Stimulated activated CD4-positive, alpha-beta T cell treated with anti-CD3 and anti-CD28 coated beads, Interleukin-2, amount 100 ng/mL, for 24 hours (primary cell): ENCODE measurements at regions not wholly inside any gene's neighbourhood (a gene's known extent, or its start where the extent isn't known, plus 50 kb on each side); places are given as distances from the start of the nearest gene placed in this dataset.

ENCODE experiments used
- DNase-seq, 2 donors: peaks; one replicate each; pipeline ENCODE4 v3.0.0-alpha.2; 2020

DNA sequence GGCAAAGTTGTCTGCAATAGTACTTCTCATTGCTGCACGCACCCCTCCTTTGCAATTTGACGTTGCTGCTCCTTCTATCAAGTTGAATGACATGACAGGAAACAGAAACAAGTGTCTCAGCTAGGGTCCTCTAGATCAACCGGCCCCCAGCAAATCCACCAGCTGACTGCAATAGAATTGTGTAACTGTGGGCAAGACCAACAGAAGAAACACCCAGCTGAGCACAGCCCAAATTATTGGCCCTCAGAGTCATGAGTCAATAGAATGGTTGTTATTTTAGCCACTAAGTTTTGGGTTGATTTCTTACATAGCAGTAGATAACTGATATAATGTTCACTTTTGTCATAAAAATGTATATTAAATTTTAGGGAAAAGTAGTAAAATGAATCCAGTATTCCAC is 202.7 kb downstream of the MAFB start:
- no peak for DNase-seq

DNA sequence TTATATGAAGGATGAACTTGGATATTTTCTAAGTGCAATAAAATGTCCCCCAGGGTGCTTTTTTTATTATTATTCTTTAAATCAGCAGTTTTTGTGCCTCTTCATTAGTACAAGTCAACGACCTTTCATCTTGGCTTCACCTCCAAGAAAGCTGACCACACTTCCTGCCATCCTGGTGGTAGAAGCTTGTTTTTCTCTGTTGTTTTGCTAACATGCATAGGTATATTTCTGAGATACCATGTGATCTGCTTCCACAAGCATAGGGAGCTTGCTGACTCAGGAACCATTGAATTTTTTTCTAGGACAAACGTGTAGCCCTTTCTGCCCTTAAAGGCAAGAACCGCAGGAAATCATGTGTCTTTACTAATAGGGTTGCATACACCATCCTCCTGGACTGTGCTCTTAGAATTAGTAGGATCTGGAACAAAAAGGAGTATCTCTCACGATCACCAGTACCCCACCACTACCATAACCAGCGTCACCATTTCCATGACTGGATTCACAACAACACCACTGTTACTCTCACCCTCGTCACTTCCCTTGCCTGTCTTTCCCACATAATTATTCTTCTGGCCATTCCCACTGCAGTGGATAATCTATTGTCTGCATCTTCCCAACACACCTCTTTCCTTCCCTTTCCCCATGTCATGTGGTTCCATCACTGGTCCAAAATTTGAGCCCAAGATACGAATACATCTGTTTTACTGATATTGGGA is 207.1 kb downstream of the MAFB start:
- DNase-seq, result no peak

DNA sequence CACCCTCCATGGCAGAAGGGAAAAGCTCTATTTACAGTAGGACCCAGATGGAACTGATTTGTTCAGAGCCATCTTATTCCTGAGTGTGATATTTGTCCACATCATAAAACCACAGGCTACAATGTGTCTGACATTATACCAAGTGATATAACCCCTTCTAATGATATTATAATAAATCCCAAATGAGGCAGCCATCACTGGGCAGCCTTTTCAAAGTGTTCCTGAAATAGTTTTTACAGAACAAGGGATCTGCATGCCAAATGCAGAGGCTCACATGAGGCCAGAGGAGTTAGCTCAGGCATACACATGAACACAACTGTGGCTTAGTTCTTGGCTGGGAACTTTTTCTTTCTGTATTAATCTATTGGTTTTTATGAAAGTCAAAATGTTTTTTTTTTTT is 207.7 kb downstream of the MAFB start:
- DNase-seq, result no peak

DNA sequence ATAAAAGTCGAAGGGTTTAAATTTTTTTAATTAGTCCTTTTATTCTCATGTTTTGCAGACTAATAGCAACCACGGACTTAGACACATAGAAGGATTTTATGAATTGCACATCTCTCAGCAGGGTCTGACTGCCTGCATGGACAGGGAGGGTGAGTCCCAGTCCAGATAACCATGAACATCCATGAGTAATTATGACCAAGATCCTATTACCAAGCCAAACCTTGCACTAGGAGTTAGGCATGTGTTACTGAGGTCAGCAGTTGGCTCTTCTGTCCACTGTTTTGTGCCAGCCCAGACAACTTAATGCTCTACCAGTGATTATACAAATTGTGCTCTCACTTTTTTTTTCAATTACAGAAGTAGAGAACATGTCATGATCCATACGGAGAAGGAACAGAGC is 211.2 kb downstream of the MAFB start:
- DNase-seq, result no peak

DNA sequence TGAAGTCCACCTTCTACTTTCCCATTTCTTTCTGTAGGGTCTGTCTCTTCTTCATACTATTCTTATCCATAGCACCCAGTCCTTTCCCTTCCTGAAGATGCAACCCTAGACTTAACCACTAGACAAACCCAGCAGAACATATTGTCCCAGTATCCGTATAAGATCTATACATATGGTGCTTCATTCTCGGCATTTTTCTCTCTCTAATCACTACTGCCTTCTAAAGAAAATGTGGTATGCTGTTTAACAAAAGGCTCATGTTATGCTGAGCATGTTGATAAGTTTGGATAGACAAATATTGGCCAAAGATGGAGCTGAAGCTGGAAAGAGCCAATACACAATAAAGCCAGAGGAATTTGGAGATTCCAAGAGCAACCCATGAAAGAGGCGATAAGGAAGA is 212.6 kb downstream of the MAFB start:
- no peak for DNase-seq

DNA sequence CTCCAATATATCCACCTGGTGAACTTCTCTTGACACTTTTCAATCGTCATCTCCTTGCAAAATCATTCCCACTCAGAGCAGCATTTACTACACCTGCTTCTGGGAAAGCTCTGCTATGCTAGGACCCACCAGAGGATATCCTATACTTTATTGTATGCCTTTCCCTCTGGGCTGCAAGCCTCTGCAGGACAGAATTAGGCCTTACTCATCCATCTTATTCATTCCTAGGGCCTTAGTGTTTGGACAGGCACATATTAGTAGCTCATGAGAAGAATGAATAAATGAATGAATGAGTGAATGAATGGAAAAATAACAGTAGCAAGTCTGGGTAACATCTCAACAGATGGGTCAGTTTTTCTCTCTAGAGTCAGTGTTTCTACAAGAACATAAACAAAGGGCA is 216.1 kb downstream of the MAFB start:
- no peak for DNase-seq

DNA sequence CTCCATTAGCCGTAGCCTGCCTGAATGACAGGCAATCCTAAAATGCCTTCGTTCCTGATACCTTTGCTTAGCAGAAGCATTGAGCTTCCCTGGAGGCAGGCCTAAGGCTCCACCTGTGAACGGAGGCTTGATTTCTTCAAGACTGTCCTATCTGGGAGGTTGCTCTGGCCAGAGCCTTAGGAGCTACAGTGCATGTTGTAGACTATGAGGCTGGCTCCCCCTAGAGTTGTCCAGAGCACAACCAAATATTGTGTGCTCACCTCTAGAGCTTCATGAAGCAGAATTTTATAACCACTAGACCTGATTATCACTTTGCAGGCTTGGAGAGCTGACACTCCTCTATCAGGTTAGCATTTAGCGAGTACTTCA is 217.8 kb downstream of the MAFB start:
- DNase-seq, result no peak

DNA sequence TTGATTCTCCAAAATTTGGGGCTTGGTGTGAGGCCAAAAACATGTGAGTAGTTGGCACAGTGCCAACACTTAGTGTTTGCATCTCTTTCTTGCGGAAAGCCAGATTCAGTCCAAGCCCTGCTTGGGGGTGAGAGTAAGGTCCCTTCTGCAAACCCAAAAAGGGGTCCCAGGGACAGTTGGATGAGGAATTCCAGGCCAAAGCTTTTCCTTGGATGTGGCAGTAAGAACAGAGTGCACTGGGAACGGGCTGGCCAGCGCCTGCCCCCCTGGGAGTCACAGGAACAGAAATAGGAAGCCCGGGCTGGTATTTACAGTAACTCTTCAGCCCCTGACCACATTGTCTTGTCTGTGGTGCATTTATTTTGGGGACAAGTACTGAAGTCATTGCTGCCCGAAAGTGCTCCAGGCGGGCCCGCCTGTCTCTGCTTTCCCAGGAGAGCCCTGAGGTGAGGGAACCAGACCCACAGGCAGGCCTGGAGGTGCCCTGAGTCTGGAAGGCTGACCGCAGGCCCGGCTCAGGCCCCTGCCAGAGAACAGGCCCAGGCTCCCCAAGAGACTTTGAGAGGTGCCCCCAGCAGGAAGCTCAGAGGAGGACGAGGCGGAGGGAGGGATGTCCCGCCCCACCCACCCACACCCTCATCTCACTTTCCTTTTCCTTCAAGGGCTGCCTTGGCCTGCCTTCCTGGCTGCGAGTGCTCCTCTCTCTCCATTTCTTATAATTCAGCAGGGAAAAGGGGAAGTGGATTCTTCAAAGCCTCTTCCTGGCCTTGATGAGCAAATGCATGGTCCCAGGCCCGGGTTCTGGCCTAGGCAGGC is 218.4 kb downstream of the MAFB start:
- DNase-seq, result no peak

DNA sequence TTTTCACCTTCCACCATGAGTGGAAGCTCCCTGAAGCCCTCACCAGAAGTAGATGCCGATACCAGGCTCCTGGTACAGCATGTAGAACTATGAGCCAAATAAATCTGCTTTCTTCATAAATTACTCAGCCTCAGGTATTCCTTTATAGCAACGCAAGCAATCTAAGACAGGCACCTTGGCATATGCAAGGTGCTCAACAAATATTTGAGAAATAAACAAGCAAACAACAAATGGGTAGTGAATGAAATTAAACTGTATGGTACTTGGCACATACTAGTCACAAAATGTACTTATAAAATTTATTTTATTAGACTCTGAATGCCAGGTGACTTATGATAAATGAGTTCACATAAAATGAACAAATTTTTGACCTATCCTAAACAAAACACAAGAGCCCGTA is 220.3 kb downstream of the MAFB start:
- DNase-seq, result no peak

DNA sequence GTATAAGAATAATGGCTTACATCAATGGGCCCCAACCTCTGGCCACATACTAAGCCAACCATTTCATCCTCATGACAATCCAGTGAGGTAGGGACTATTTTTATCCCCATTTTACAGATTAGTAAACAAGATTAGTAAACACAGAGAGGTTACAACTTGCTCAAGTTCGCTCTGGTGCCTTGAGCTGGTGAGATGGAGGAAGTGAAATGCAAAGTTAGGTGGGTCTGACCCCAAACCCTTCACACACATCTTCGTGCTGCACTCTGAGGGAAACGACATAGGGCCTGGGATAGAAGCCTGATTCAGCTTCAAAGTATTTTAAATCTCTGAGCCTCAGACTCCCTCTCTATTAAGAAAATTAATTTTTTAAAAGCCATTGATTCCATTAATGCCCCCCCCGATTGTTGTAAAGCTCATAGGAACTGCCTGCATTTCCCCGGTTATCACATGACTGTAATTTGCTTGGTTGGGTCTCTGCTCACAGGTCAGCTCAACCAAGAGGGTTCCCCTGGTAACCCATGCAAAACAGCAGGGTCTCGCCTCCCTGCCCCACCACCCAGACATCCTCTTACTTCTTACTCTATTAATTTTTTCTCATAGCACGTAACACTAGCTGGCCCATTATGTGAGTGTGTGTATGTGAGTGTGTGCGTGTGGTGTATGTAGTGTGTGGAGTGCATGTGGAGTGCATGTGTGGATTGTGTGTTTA is 221.2 kb downstream of the MAFB start:
- DNase-seq, result no peak

DNA sequence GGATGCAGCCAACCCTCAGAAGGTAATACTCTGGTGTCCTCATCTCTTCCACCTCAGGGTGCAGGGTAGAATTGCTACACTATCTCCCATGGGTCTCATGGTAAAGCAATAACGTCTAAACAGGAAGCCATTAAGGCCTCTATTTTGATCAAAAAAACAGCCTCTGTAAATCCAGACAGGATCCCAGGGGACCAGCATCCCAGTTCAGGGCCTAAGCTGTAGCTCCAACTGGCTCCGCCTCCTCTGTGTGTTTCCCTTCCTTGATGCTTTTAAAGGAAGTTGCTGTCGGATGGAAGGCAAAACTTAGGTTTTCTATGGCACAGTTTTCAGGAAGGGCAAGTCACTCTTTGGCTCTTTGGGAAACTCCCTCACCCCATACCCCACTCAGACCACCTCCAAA is 222.0 kb downstream of the MAFB start:
- DNase-seq, result no peak

DNA sequence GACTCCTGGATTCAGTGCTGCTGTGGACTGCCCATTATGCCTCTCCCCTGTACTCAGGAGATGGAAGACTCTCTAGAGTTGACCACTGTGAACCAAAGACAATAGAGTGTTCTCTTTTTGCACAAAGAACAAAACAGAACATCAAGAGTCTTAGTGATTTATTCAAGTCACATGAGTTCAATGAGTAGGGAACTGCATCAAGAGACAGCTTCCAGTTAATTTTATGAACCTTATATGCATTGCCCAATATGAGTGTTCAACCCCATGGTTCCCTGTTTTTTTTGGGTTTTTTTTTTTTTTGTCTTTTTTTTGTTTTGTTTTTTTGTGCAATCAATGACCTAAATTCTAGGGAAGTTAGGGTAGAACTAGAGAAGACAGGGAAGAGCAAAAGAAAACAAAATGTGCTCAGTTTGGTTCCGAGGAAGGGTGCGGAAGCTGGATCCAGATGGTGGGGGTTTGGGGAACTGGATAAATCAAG is 224.3 kb downstream of the MAFB start:
- no peak for DNase-seq

DNA sequence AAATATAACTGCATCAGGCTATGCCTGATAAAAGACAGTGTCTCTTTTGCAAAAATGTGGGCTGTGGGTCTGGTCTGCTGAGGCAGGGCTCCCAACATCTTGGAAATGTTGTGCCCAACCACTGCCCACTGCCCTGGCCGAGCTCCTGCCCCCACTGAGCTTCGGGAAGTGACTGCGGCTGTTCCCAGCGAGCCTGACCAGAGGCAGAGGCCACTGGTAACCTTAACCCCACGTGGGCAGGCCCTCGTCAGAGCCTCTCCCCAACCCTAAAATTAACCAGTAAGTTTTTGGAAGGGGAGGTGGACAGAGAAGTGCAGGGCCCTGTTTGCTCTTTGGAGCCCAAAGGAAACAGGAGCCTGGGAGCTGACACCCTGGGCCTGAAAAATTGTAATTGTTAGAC is 225.9 kb downstream of the MAFB start:
- no peak for DNase-seq

DNA sequence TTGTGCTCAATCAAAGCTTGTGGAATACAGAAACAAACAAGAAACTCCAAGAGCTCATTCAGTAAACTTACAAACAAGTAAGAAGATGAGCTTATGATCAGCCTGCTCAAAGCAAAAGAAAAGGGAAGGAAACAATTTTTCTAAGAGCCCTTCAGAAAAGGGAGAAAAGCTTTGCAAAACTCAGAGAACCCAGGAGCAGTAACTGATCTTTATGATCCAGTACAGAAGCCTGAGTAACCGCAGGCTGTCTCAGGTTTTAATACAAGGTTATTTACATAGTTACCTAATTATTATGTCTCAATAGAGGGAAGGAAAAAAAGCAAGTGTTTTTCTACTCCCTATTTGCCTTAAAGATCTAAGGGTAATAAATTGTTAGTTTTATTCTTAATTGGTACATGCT is 226.5 kb downstream of the MAFB start:
- DNase-seq, result no peak

DNA sequence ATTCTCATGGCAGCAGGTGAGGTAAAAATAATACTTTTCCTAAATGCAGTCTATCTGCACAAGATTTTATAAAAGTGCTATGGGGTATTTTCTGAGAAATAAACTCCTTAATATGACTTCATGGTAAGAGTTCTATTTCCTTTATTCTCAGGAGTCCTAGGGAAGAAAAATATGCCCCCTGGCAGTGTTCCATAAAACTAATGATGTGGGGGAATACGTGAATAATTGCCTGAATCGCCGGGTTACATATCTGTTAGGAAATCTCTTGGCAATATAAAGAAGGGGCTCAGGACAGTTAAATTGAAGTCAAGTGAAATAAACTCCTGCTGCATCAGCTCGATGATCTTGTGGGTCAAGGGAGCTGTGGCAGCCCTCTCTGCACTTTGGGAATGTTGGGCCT is 229.7 kb downstream of the MAFB start:
- no peak for DNase-seq

DNA sequence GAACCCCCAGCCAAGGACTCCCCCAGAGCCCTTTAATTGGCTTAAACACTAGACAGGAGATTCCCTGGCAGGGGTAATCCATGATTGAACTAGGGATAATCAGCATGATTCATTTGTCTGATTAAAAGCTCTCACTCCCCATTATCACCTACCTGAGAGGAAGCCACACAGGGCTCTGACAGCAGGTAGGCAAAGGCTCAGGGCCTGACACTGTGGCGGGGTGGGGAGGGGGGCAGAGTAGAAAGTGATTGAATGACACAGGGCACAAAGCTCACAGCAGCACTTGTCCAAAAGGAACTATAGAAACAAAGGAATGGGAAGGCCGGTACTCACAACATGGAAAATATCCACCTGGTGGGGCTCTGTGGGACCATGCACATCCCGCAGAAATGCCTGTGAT is 231.6 kb downstream of the MAFB start:
- DNase-seq, result no peak

DNA sequence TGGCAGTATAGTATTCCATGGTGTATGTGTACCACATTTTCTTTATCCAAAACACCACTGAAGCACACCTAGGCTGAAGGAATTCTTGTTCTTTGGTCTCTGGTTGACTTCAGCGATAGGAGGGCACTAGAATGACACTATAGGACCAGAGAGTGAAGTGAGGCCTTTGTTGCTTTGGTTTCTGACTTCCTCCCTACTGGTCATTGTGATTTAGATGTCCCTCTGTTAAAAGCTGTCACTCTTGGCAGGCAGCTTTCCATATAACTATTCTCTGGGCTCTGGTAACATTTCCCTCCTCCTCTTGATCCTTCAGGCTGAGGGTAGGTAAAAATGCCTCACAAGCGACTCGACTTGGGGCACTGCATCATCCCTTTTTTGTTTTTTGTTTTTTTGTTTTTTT is 236.3 kb downstream of the MAFB start:
- DNase-seq, result no peak

DNA sequence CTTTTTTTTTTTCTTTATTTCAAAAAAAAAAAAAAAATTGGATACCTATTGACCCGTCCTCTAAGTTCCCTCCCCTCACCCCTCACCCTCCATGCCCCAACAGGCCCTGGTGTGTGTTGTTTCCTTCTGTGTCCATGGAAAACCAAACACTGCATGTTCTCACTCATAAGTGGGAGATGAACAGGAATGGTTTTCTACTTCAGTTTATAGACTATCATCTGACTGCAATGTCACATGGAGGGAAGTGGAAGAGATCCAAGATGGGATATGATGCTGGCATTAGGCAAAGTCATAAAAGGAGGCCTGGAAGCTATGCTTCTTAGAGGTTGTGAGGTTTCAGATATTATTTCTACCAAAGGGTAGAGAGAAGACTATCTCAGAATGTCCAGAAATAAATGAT is 237.5 kb downstream of the MAFB start:
- no peak for DNase-seq

DNA sequence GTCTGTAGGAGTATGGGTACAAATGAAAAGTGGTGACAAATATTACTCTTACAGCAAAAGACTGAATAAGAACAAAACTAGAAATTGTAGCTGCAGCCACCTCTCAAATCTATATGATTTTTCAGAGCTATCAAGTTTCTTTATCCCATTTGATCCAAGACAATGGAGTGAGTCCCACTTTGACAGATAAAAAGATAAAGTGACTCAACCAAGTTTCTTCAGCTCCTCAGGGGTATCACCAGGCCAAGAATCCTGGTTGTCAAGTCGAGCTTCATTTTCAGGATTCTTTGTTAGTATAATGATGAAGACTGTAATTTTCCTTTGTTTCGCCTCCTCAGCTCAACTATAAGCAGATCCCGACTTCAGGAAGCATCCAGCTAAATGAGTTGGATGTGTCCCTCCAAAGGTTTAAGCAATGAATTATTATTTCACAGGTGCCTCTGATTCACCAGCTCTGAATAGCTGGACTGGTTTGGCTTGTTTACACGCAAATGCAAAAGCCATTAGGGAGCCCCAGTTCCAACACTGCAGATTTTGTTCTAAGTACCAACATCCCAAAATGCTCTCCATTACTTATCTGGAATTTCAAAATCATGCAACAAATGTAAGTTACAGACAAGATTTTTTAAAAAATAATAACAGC is 238.9 kb downstream of the MAFB start:
- no peak for DNase-seq

DNA sequence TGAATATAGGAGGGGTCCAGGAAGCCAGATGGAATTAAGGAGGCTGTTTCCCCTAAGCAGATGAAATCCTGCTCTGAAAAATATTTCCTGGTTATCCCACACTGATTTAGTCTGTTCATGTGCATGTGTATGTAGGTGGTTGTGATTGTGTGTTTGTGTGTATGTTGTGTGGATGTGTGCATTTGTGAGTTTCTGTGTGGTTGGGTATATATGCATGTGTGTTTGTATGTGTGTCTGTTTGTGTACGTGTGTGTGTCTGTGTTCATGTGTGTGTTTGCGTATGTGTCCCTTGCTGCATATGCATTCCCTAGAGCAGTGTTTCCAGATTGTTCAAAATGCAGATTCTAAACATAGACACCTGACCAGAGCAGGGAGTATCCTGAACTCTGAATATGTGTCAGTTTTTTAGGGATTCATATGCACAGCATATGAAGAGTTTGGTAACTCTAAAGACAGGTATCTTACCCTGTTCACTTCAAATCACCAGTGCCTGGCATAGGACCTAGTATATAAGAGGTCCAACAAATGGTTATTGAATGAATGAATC is 239.8 kb downstream of the MAFB start:
- no peak for DNase-seq

DNA sequence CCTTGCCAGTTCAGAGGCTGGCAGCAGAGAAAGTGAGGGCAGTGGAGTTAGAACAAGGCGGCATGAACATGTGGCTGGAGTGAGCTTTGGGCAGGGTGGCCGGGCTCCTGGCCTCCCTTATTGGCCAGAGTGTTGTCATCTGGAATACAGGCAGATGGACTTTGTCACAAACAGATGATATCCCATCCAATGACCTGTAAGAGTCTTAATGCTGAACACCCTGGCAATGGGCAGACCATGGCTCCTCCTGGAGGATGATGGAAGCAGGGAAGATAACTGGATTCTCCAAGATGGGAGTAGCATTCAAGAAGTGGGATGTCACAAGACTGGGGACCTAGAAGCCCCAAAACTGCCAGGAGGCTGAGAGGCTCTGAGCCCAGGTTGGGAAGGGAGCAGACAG is 242.1 kb downstream of the MAFB start:
- no peak for DNase-seq

DNA sequence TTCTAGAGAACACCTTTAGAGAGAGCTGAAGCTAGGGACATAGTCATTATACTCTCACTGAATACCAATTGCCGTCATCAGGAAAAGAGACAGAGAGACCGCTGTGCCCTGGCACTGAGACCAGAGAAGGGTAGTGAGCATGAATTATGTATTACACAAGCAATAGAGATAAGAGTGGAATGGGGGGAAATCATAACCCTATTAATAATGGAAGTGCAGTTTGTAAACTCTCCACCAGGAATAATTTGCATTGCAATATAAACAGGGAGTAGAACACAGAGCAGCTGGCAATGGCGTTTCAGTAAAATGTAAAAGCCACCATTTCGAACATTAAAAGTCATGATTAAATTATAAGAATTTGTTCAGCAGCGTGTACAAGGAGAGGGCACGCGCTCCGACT is 244.5 kb downstream of the MAFB start:
- DNase-seq, result no peak

DNA sequence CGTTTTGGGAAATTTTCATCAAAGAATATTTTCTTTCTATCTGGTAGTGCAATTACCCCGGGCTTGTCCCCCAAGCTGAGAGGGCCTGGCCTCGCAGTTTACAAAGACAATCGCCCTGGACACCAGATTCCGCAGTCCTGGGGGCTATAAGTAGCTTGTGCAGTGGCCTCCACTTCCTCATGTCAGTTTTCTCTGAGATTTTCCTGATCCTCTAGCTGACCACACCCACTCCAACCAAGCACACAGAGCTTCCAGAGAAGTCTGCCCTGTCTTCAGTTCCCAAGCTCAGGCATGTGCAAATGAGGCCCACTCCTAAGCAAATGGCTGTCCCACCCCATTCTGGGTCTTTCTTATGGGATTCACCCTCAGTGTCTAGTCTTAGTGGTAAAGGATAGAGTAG is 245.3 kb downstream of the MAFB start:
- DNase-seq, result no peak
